Activated effector memory CD4-positive, alpha-beta T cell treated with Interleukin-2 at 50 U/mL for 16 hours (primary cell): ENCODE measurements at regions not wholly inside any gene's neighbourhood (a gene's known extent, or its start where the extent isn't known, plus 50 kb on each side); places are given as distances from the start of the nearest gene placed in this dataset.

Source experiments
- DNase-seq: peaks from one replicate; pipeline ENCODE4 v3.0.0-alpha.2; 2020

GRCh38 chr5:168055141-168055683, 236.2 kb upstream of the WWC1 start:
- DNase-seq, result no peak

- no peak for DNase-seq
These were observed 235.5 kb upstream of the WWC1 start for GRCh38 chr5:168055961-168056360.

GRCh38 chr5:168056499-168057182, 234.8 kb upstream of the WWC1 start:
- no peak for DNase-seq

- DNase-seq, result no peak
These were observed 233.5 kb upstream of the WWC1 start for GRCh38 chr5:168057905-168058304.

- DNase-seq, result no peak
These were observed 232.3 kb upstream of the WWC1 start for GRCh38 chr5:168059131-168059530.

GRCh38 chr5:168062239-168062638, 229.2 kb upstream of the WWC1 start:
- DNase-seq, result no peak

GRCh38 chr5:168064457-168064856, 227.0 kb upstream of the WWC1 start:
- DNase-seq, result no peak

- DNase-seq, result no peak
These were observed 226.4 kb upstream of the WWC1 start for GRCh38 chr5:168064933-168065622.

- no peak for DNase-seq
These were observed 224.8 kb upstream of the WWC1 start for GRCh38 chr5:168066536-168067208.

- no peak for DNase-seq
These were observed 220.7 kb upstream of the WWC1 start for GRCh38 chr5:168070761-168071160.

- no peak for DNase-seq
These were observed 218.8 kb upstream of the WWC1 start for GRCh38 chr5:168072665-168073064.

- DNase-seq, result no peak
These were observed 218.1 kb upstream of the WWC1 start for GRCh38 chr5:168073311-168073710.

GRCh38 chr5:168073991-168074800, 217.2 kb upstream of the WWC1 start:
- no peak for DNase-seq

GRCh38 chr5:168075387-168075786, 216.1 kb upstream of the WWC1 start:
- DNase-seq, result no peak

- DNase-seq, result no peak
These were observed 214.9 kb upstream of the WWC1 start for GRCh38 chr5:168076561-168076991.

- DNase-seq, result no peak
These were observed 206.0 kb upstream of the WWC1 start for GRCh38 chr5:168085261-168086031.

GRCh38 chr5:168086104-168086610, 205.3 kb upstream of the WWC1 start:
- no peak for DNase-seq

- DNase-seq, result no peak
These were observed 204.7 kb upstream of the WWC1 start for GRCh38 chr5:168086746-168087145.

GRCh38 chr5:168088410-168089173, 202.9 kb upstream of the WWC1 start:
- no peak for DNase-seq

GRCh38 chr5:168089201-168089887, 202.1 kb upstream of the WWC1 start:
- DNase-seq, result no peak
